Fibroblast of villous mesenchyme (primary cell): ENCODE measurements at regions not wholly inside any gene's neighbourhood (a gene's known extent, or its start where the extent isn't known, plus 50 kb on each side); places are given as distances from the start of the nearest gene placed in this dataset.

Experiments used
- DNase-seq: peaks from one replicate; pipeline ENCODE4 v3.0.0-alpha.2; 2010; ENCODE audit warnings: low read depth
- H3K4me3 ChIP-seq: 2 replicates; pipeline ENCODE4 v1.5.1; 2011; ENCODE audit warnings: low read depth, mild to moderate bottlenecking, low read length
- CTCF ChIP-seq: IDR thresholded peaks from 2 replicates; pipeline ENCODE4 v1.5.1; 2012; ENCODE audit warnings: low read depth, mild to moderate bottlenecking, low read length; ENCODE audit not compliant: insufficient read depth

GRCh38 chr5:152274224-152274623, 130.9 kb downstream of the NMUR2 start:
- DNase-seq, result no peak
- TF ChIP-seq CTCF, result no peak
- no peak overlapping the region for H3K4me3 ChIP-seq

- H3K4me3 ChIP-seq, result no peak overlapping the region
- DNase-seq, result no peak
- TF ChIP-seq CTCF, result no peak
These were observed 133.7 kb downstream of the NMUR2 start for GRCh38 chr5:152271420-152271819.

GRCh38 chr5:152270096-152270495, 135.0 kb downstream of the NMUR2 start:
- no peak for TF ChIP-seq CTCF
- no peak overlapping the region for H3K4me3 ChIP-seq
- DNase-seq, result no peak

- no peak for TF ChIP-seq CTCF
- no peak for DNase-seq
- no peak overlapping the region for H3K4me3 ChIP-seq
These were observed 135.5 kb downstream of the NMUR2 start for GRCh38 chr5:152269533-152269932.

GRCh38 chr5:152264645-152265254, 140.3 kb downstream of the NMUR2 start:
- DNase-seq, result no peak
- H3K4me3 ChIP-seq, result no peak overlapping the region
- TF ChIP-seq CTCF, result no peak

GRCh38 chr5:152262667-152263066, 142.4 kb downstream of the NMUR2 start:
- no peak for DNase-seq
- no peak overlapping the region for H3K4me3 ChIP-seq
- no peak for TF ChIP-seq CTCF

- H3K4me3 ChIP-seq, result no peak overlapping the region
- DNase-seq, result no peak
- TF ChIP-seq CTCF, result no peak
These were observed 144.1 kb downstream of the NMUR2 start for GRCh38 chr5:152260940-152261339.
